Smooth muscle cell (in vitro differentiated cells): ENCODE measurements at regions not wholly inside any gene's neighbourhood (a gene's known extent, or its start where the extent isn't known, plus 50 kb on each side); places are given as distances from the start of the nearest gene placed in this dataset.
"Not testable (repeated sequence)": the region's sequence is repeated elsewhere in the genome, so short reads cannot be mapped to it uniquely, and the experiment has no call there.

Experiments
- DNase-seq: peaks from one replicate; lab custom pipeline; 2025; ENCODE audit not compliant: unreplicated experiment; lab: John Stamatoyannopoulos, UW
- H2AFZ ChIP-seq: fragments of 200-600 bp; sonication (generic); 2 replicates; pipeline ENCODE4 v1.6.0; 2016; ENCODE audit warnings: antibody characterized with exemption, low read depth, mild to moderate bottlenecking
- H3F3A ChIP-seq: fragments of 200-600 bp; sonication (generic); 2 replicates; pipeline ENCODE4 v1.6.0; 2017; ENCODE audit warnings: antibody characterized with exemption, low read depth
- H3K27ac ChIP-seq: fragments of 200-600 bp; sonication (generic); 2 replicates; pipeline ENCODE4 v1.5.1; 2016; ENCODE audit warnings: low read depth, mild to moderate bottlenecking
- H3K27me3 ChIP-seq: fragments of 200-600 bp; sonication (generic); 2 replicates; pipeline ENCODE4 v1.6.1; 2016; ENCODE audit warnings: low read depth, mild to moderate bottlenecking
- H3K36me3 ChIP-seq: fragments of 200-600 bp; sonication (generic); 2 replicates; pipeline ENCODE4 v1.5.1; 2016; ENCODE audit warnings: low read depth
- H3K4me1 ChIP-seq: fragments of 200-600 bp; sonication (generic); 2 replicates; pipeline ENCODE4 v1.5.1; 2016; ENCODE audit warnings: low read depth
- H3K4me2 ChIP-seq: fragments of 200-600 bp; sonication (generic); 2 replicates; pipeline ENCODE4 v1.6.0; 2016; ENCODE audit warnings: mild to moderate bottlenecking
- H3K4me3 ChIP-seq: fragments of 200-600 bp; sonication (generic); 2 replicates; pipeline ENCODE4 v1.5.1; 2016; ENCODE audit warnings: mild to moderate bottlenecking
- H3K79me2 ChIP-seq: fragments of 200-600 bp; sonication (generic); 2 replicates; pipeline ENCODE4 v1.6.0; 2016; ENCODE audit warnings: low read depth, mild to moderate bottlenecking
- H3K9ac ChIP-seq: fragments of 200-600 bp; sonication (generic); 2 replicates; pipeline ENCODE4 v1.6.0; 2016; ENCODE audit warnings: low read depth
- H3K9me3 ChIP-seq: fragments of 200-600 bp; sonication (generic); replicated peaks from 2 replicates; pipeline ENCODE4 v1.5.1; 2016; ENCODE audit warnings: low read depth
- H4K20me1 ChIP-seq: fragments of 200-600 bp; sonication (generic); 2 replicates; pipeline ENCODE4 v1.6.0; 2016; ENCODE audit warnings: low read depth
- CTCF ChIP-seq: fragments of 200-600 bp; sonication (generic); IDR thresholded peaks from 2 replicates; pipeline ENCODE4 v1.5.1; 2017; ENCODE audit warnings: borderline replicate concordance, mild to moderate bottlenecking, antibody characterized with exemption; ENCODE audit not compliant: insufficient read depth, poor library complexity, severe bottlenecking
- WGBS: methylation state at CpG from one replicate; pipeline ENCODE4 v1.1.7; 2016; ENCODE audit warnings: low lambda C conversion rate; 5-methylcytosine and 5-hydroxymethylcytosine counted together

GRCh38 chr5:126124706-126125345 is 298.4 kb upstream of the GRAMD2B start:
- Histone ChIP-seq H3K9ac (no peak overlapping the region), H3K36me3 (no peaks in the 10 kb centered on the region), H3K27me3 (no peaks in the 10 kb centered on the region), H3K9me3 (no peaks in the 10 kb centered on the region), H4K20me1 (no peaks in the 10 kb centered on the region), H3K4me2 (peak overlapping the region; percentile 49), H3F3A (no peaks in the 10 kb centered on the region), H3K79me2 (no peaks in the 10 kb centered on the region), H2AFZ (no peak overlapping the region), H3K27ac (peak overlapping the region; percentile 7), H3K4me1 (peaks cover 4% of the 10 kb centered on the region), H3K4me3 (no peak overlapping the region)
- no peak for DNase-seq
- TF ChIP-seq CTCF: no peak
- WGBS: 76% methylated on average over 4 of the region's 4 CpGs

GRCh38 chr5:126125407-126125806 is 297.8 kb upstream of the GRAMD2B start:
- Histone ChIP-seq H3K9ac (no peak overlapping the region), H3K27ac (no peak overlapping the region), H3K27me3 (no peaks in the 10 kb centered on the region), H3K4me3 (no peak overlapping the region), H4K20me1 (no peaks in the 10 kb centered on the region), H3K9me3 (no peaks in the 10 kb centered on the region), H2AFZ (no peak overlapping the region), H3K79me2 (no peaks in the 10 kb centered on the region), H3K4me1 (peaks cover 4% of the 10 kb centered on the region), H3F3A (no peaks in the 10 kb centered on the region), H3K36me3 (no peaks in the 10 kb centered on the region), H3K4me2 (no peak overlapping the region)
- WGBS: 98% methylated on average over 2 of the region's 2 CpGs
- no peak for DNase-seq
- TF ChIP-seq CTCF: no peak

DNA sequence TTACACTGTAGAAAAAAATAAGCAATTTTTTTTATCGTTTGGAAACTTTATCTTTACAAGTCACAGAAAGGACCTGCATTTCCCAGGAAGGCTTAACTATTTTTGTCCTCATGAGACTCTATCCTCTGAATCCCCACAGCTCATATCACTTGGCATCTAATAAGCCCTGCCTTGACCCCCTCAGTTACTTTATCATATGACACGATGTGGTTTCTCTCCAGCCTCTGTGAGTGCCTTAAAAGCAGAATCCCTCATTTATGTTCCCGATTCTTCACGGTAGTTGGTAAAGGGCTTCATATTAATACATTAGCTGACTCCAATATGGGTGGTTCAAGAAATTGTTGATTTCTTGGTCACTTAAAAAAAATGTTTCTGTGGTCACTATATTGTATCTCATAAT is 296.6 kb upstream of the GRAMD2B start:
- 79% methylated on average over 4 of the region's 4 CpGs for WGBS
- Histone ChIP-seq H3K4me1 (peaks cover 4% of the 10 kb centered on the region), H3K4me3 (no peak overlapping the region), H4K20me1 (no peaks in the 10 kb centered on the region), H3K36me3 (no peaks in the 10 kb centered on the region), H2AFZ (no peak overlapping the region), H3K9ac (no peak overlapping the region), H3F3A (no peaks in the 10 kb centered on the region), H3K27ac (no peak overlapping the region), H3K4me2 (no peak overlapping the region), H3K27me3 (no peaks in the 10 kb centered on the region), H3K9me3 (no peaks in the 10 kb centered on the region), H3K79me2 (no peaks in the 10 kb centered on the region)
- no peak for TF ChIP-seq CTCF
- no peak for DNase-seq

DNA sequence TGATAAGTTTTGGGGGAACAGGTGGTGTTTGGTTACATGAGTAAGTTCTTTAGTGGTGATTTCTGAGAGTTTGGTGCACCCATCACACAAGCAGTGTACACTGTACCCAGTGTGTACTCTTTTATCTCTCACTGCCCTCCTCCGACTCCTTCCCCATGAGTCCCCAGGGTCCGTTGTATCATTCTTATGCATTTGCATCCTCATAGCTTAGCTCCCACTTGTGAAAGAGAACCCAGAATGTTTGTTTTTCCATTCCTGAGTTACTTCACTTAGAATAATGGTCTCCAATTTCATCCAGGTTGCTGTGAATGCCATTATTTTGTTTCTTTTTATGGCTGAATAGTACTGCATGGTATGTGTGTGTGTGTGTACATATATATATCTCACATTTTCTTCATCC is 295.8 kb upstream of the GRAMD2B start:
- not testable (repeated sequence) for H3K36me3 ChIP-seq, H4K20me1 ChIP-seq, H3K9me3 ChIP-seq, H2AFZ ChIP-seq, H3K27ac ChIP-seq, H3K4me1 ChIP-seq, DNase-seq, H3K27me3 ChIP-seq, H3F3A ChIP-seq, H3K4me3 ChIP-seq, H3K9ac ChIP-seq, H3K4me2 ChIP-seq, H3K79me2 ChIP-seq
- 87% methylated on average over 2 of the region's 2 CpGs for WGBS
